ENCODE measurements at regions not wholly inside any gene's neighbourhood (a gene's known extent, or its start where the extent isn't known, plus 50 kb on each side); places are given as distances from the start of the nearest gene placed in this dataset.

DNA sequence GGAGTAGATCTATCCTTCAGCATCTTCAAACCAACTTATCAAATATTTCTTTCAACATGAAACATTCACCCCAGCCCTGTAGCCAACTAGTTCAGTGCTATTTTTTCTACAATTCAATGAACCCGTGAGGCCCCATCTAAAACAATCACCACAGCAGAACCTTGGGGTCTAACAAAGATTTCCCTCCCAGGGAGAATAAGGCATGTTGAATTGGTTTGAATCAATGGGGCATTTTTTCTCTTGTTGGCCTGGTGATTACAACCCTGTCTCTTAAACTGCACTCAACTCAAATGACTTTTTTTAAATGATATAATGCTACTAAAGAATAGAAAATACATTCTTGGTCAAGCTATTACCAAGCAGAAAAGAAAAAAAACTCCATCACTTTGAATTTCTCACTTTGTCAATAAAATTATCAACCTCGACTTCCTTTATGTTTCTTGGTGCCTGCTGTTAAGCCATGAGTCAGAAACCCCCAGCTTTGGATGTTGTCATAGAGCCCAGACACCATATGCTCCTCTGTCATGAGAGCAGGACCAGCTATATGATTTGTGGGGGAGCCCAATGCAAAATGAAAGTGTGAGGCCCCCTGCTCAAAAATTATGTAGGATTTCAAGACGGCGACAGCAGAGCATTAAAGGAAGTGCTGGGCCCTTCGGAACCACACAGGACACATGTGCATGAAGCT lies 282.4 kb downstream of the MEIS1 start:
- H3K9me3 ChIP-seq: no peaks in the 10 kb centered on the region
- no peak overlapping the region for H3K4me3 ChIP-seq
- H3K27ac ChIP-seq: no peak overlapping the region
- TF ChIP-seq CTCF (IDR thresholded peaks at IDR 0.05) (no peak), POLR2A (IDR thresholded peaks at IDR 0.05) (no peak)
- intact Hi-C loops (cut with DNase I): no loop called here
- H3K36me3 ChIP-seq: no peaks in the 10 kb centered on the region
- H3K4me1 ChIP-seq: no peaks in the 10 kb centered on the region
- H3K27me3 ChIP-seq: no peaks in the 10 kb centered on the region
- WGBS, 2 donors: 60 to 65% methylated on average over 4 to 5 of the region's 5 CpGs
- no peak for DNase-seq

GRCh38 chr2:66717973-66718372 lies 283.0 kb downstream of the MEIS1 start:
- no peak for DNase-seq
- intact Hi-C loops (cut with DNase I): no loop called here
- no peaks in the 10 kb centered on the region for H3K9me3 ChIP-seq
- H3K27me3 ChIP-seq: no peaks in the 10 kb centered on the region
- no peak overlapping the region for H3K27ac ChIP-seq
- no peak for TF ChIP-seq POLR2A (IDR thresholded peaks at IDR 0.05)
- no peak for TF ChIP-seq CTCF (IDR thresholded peaks at IDR 0.05)
- H3K4me1 ChIP-seq: no peaks in the 10 kb centered on the region
- WGBS, 2 donors: 66 to 71% methylated on average over 4 of the region's 4 CpGs
- no peaks in the 10 kb centered on the region for H3K36me3 ChIP-seq
- no peak overlapping the region for H3K4me3 ChIP-seq

DNA sequence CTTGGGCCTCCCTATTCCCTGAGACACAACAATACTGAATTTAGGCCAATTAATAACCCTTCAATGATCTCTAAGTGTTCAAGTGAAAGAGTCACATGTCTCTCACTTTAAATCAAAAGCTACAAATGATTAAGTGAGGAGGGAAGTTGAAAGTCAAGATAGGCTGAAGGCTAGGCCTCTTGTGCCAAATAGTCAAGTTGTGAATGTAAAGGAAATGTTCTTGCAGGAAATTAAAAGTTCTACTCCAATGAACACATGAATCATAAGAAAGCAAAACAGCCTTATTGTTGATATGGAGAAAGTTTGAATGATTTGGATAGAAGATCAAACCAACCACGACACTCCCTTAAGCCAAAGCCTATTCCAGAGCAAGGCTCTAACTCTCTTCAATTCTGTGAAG lies 286.9 kb downstream of the MEIS1 start:
- Histone ChIP-seq H3K36me3 (no peaks in the 10 kb centered on the region), H3K4me3 (no peak overlapping the region), H3K4me1 (no peaks in the 10 kb centered on the region), H3K27ac (no peak overlapping the region), H3K27me3 (no peaks in the 10 kb centered on the region), H3K9me3 (no peaks in the 10 kb centered on the region)
- DNase-seq: no peak
- 45 to 54% methylated on average over 1 of the region's 1 CpG for WGBS, 2 donors
- no peak for TF ChIP-seq CTCF (IDR thresholded peaks at IDR 0.05)
- TF ChIP-seq POLR2A (IDR thresholded peaks at IDR 0.05): no peak
- intact Hi-C loops (cut with DNase I): no loop called here

GRCh38 chr2:66724241-66724640 lies 289.3 kb downstream of the MEIS1 start:
- Histone ChIP-seq H3K27me3 (no peaks in the 10 kb centered on the region), H3K27ac (no peak overlapping the region), H3K4me1 (peaks cover 0 to 1% (median 0%) of the 10 kb centered on the region in 3 donors), H3K9me3 (no peaks in the 10 kb centered on the region), H3K4me3 (no peak overlapping the region), H3K36me3 (no peaks in the 10 kb centered on the region)
- no peak for TF ChIP-seq POLR2A (IDR thresholded peaks at IDR 0.05)
- TF ChIP-seq CTCF (IDR thresholded peaks at IDR 0.05): no peak
- 75 to 85% methylated on average over 6 of the region's 6 CpGs for WGBS, 2 donors
- intact Hi-C loops (cut with DNase I): no loop called here
- DNase-seq: no peak

GRCh38 chr2:66729416-66730330 lies 294.7 kb downstream of the MEIS1 start:
- H3K27ac ChIP-seq: no peak overlapping the region
- no peaks in the 10 kb centered on the region for H3K27me3 ChIP-seq
- TF ChIP-seq POLR2A (IDR thresholded peaks at IDR 0.05) (no peak), CTCF (IDR thresholded peaks at IDR 0.05) (no peak)
- H3K4me1 ChIP-seq: peaks cover 0 to 16% (median 4%) of the 10 kb centered on the region in 3 donors
- 27 to 48% methylated on average over 6 of the region's 6 CpGs for WGBS, 2 donors
- no peaks in the 10 kb centered on the region for H3K36me3 ChIP-seq
- no peak overlapping the region for H3K4me3 ChIP-seq
- DNase-seq: no peak
- intact Hi-C loops (cut with DNase I): no loop called here
- H3K9me3 ChIP-seq: no peaks in the 10 kb centered on the region

All from esophagus squamous epithelium (tissue), 5 donors.